ENCODE measurements at regions not wholly inside any gene's neighbourhood (a gene's known extent, or its start where the extent isn't known, plus 50 kb on each side); places are given as distances from the start of the nearest gene placed in this dataset.

GRCh38 chr16:51003850-51004566 lies 147.1 kb downstream of the SALL1 start:
- no peaks in the 10 kb centered on the region for H3K9me1 ChIP-seq (ENCODE audit: insufficient read depth, low read length)
- no peak overlapping the region for H3K9ac ChIP-seq (ENCODE audit: low read depth, low read length)
- H2AK5ac ChIP-seq (ENCODE audit: low read depth, low read length) = no peak overlapping the region
- no peak overlapping the region for H3K18ac ChIP-seq (ENCODE audit: low read depth, low read length)
- ChIA-PET CTCF (no interaction called here), POLR2A (ENCODE audit: unreplicated experiment) (no interaction called here)
- DNase-seq (no peak), ATAC-seq (ENCODE audit: low read depth) (no peak)
- intact Hi-C loops (cut with micrococcal nuclease) (no loop called here), dilution Hi-C loops (cut with HindIII; ENCODE audit: low sequenced_read_pairs, unreplicated experiment) (no loop called here), in situ Hi-C loops (cut with MboI; ENCODE audit: low sequenced_read_pairs) (no loop called here)
- H4K20me1 ChIP-seq (ENCODE audit: insufficient read depth, low read length) = no peaks in the 10 kb centered on the region
- no peak overlapping the region for H3K14ac ChIP-seq (replicated peaks; ENCODE audit: low read depth, low read length)
- H3K79me1 ChIP-seq (ENCODE audit: low read depth in 1 of 2, low read length in 2 of 2) = no peaks in the 10 kb centered on the region
- H2BK15ac ChIP-seq (ENCODE audit: low read depth, low read length) = no peak overlapping the region
- H2AK9ac ChIP-seq (replicated peaks; ENCODE audit: low read depth, low read length, poor library complexity) = peak overlapping the region; percentile 71
- H2BK5ac ChIP-seq (ENCODE audit: low read depth, low read length, poor library complexity, severe bottlenecking) = no peak overlapping the region
- H3K23ac ChIP-seq (ENCODE audit: low read depth, low read length) = no peak overlapping the region
- no peaks in the 10 kb centered on the region for H3K9me3 ChIP-seq (ENCODE audit: control insufficient read depth, insufficient read depth, low read length)
- no peaks in the 10 kb centered on the region for H3K4me1 ChIP-seq (ENCODE audit: control insufficient read depth, insufficient read depth, low read length)
- TF ChIP-seq MXI1 (IDR thresholded peaks at IDR 0.05; ENCODE audit: borderline replicate concordance, low read depth, low read length) (no peak), SMC3 (IDR thresholded peaks at IDR 0.05; ENCODE audit: low read depth, low read length) (no peak), RFX5 (IDR thresholded peaks at IDR 0.05; ENCODE audit: low read depth, low read length) (no peak), RAD21 (IDR thresholded peaks at IDR 0.05; ENCODE audit: low read length) (no peak), FOS (IDR thresholded peaks at IDR 0.05; ENCODE audit: low read depth, low read length) (no peak), RCOR1 (IDR thresholded peaks at IDR 0.05; ENCODE audit: insufficient replicate concordance, low read length) (no peak), POLR2A (IDR thresholded peaks at IDR 0.05; ENCODE audit: low read depth, low read length) (no peak), CEBPB (IDR thresholded peaks at IDR 0.05; ENCODE audit: low read depth, low read length) (no peak), BHLHE40 (IDR thresholded peaks at IDR 0.05; ENCODE audit: low read depth, low read length) (no peak), CHD1 (IDR thresholded peaks at IDR 0.05; ENCODE audit: low read depth, low read length) (no peak), CTCF (conservative IDR thresholded peaks at IDR 0.05; ENCODE audit: low read depth, low read length) (no peak), MAFK (IDR thresholded peaks at IDR 0.05; ENCODE audit: low read depth, low read length) (no peak)
- TF ChIP-seq, protein P1, sequence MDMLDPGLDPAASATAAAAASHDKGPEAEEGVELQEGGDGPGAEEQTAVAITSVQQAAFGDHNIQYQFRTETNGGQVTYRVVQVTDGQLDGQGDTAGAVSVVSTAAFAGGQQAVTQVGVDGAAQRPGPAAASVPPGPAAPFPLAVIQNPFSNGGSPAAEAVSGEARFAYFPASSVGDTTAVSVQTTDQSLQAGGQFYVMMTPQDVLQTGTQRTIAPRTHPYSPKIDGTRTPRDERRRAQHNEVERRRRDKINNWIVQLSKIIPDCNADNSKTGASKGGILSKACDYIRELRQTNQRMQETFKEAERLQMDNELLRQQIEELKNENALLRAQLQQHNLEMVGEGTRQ (IDR thresholded peaks at IDR 0.05; ENCODE audit: low read depth, low read length) = no peak
- TF ChIP-seq, protein P2, sequence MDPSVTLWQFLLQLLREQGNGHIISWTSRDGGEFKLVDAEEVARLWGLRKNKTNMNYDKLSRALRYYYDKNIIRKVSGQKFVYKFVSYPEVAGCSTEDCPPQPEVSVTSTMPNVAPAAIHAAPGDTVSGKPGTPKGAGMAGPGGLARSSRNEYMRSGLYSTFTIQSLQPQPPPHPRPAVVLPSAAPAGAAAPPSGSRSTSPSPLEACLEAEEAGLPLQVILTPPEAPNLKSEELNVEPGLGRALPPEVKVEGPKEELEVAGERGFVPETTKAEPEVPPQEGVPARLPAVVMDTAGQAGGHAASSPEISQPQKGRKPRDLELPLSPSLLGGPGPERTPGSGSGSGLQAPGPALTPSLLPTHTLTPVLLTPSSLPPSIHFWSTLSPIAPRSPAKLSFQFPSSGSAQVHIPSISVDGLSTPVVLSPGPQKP (IDR thresholded peaks at IDR 0.05; ENCODE audit: borderline replicate concordance, low read depth, low read length) = no peak
- 64% methylated on average over 2 of the region's 5 CpGs; no CpG with 5 or more reads in 1 of the 2 experiments for WGBS, 2 experiments (ENCODE audit: extremely low coverage in 2 of 2, insufficient read length in 1 of 2)
- no peak overlapping the region for H4K5ac ChIP-seq (ENCODE audit: low read depth, low read length)
- H3K36me3 ChIP-seq (ENCODE audit: control insufficient read depth, insufficient read depth, low read length) = no peaks in the 10 kb centered on the region
- no peak overlapping the region for H3K27ac ChIP-seq (ENCODE audit: insufficient read depth, low read length)
- H4K91ac ChIP-seq (ENCODE audit: insufficient read depth, low read depth, low read length) = no peak overlapping the region
- no peak overlapping the region for H2BK120ac ChIP-seq (ENCODE audit: low read depth, low read length)
- H3K4ac ChIP-seq (ENCODE audit: low read depth, low read length) = no peak overlapping the region
- H3K56ac ChIP-seq (ENCODE audit: extremely low read depth, insufficient read depth, low read length) = no peak overlapping the region
- no peak overlapping the region for H4K8ac ChIP-seq (ENCODE audit: low read depth in 2 of 2, low read length in 2 of 2)
- no peak overlapping the region for H2AFZ ChIP-seq (replicated peaks; ENCODE audit: low read length, poor library complexity)
- no peak overlapping the region for H2BK20ac ChIP-seq (ENCODE audit: low read depth, low read length)
- no peak overlapping the region for H3K4me3 ChIP-seq (ENCODE audit: insufficient read depth, low read depth, low read length)
- no TSS peak for BruUV-seq (replicated peaks)
- H3K27me3 ChIP-seq (ENCODE audit: control insufficient read depth, insufficient read depth, low read length) = no peaks in the 10 kb centered on the region
- no peak overlapping the region for H3K4me2 ChIP-seq (ENCODE audit: low read depth, low read length)

Measured in IMR-90 (cell line).